Neuronal stem cell (in vitro differentiated cells): ENCODE measurements at regions not wholly inside any gene's neighbourhood (a gene's known extent, or its start where the extent isn't known, plus 50 kb on each side); places are given as distances from the start of the nearest gene placed in this dataset.
"Not testable (repeated sequence)": the region's sequence is repeated elsewhere in the genome, so short reads cannot be mapped to it uniquely, and the experiment has no call there.

Experiments
- DNase-seq: peaks from one replicate; pipeline ENCODE4 v3.0.0-alpha.2; 2013; ENCODE audit warnings: low spot score
- H2AFZ ChIP-seq: one replicate; pipeline ENCODE4 v1.6.1; 2013; ENCODE audit warnings: mild to moderate bottlenecking, low read length, inconsistent platforms
- H2AK5ac ChIP-seq: 2 replicates; pipeline ENCODE4 v1.6.1; 2013; ENCODE audit warnings: low read depth, mild to moderate bottlenecking, inconsistent platforms, low read length, moderate library complexity, mixed read lengths
- H2BK120ac ChIP-seq: 2 replicates; pipeline ENCODE4 v1.6.1; 2013; ENCODE audit warnings: low read depth, mild to moderate bottlenecking, inconsistent platforms, low read length, moderate library complexity, mixed read lengths
- H2BK12ac ChIP-seq: one replicate; pipeline ENCODE4 v1.6.1; 2013; ENCODE audit warnings: low read length, inconsistent platforms
- H2BK15ac ChIP-seq: 2 replicates; pipeline ENCODE4 v1.6.1; 2013; ENCODE audit warnings: mild to moderate bottlenecking, low read length, inconsistent platforms, mixed read lengths
- H2BK5ac ChIP-seq: one replicate; pipeline ENCODE4 v1.6.1; 2013; ENCODE audit warnings: inconsistent platforms, mild to moderate bottlenecking, low read length, moderate library complexity
- H3K14ac ChIP-seq: one replicate; pipeline ENCODE4 v1.6.1; 2013; ENCODE audit warnings: low read length, inconsistent platforms
- H3K18ac ChIP-seq: 2 replicates; pipeline ENCODE4 v1.6.1; 2013; ENCODE audit warnings: low read length, inconsistent platforms
- H3K23ac ChIP-seq: 2 replicates; pipeline ENCODE4 v1.6.1; 2013; ENCODE audit warnings: low read depth, mild to moderate bottlenecking, mixed read lengths, low read length, inconsistent platforms; ENCODE audit not compliant: poor library complexity
- H3K27ac ChIP-seq: replicated peaks from 3 replicates; pipeline ENCODE4 v1.5.1; 2013; ENCODE audit warnings: low read length, inconsistent platforms
- H3K27me3 ChIP-seq, 3 experiments: 2 replicates each; pipeline ENCODE4 v1.6.1; 2013; ENCODE audit warnings: low read length in 3 of 3, mild to moderate bottlenecking in 2 of 3, inconsistent platforms in 1 of 3, low read depth in 1 of 3, mixed read lengths in 1 of 3, moderate library complexity in 1 of 3; ENCODE audit not compliant: control insufficient read depth in 3 of 3, insufficient read depth in 3 of 3
- H3K36me3 ChIP-seq, 2 donors: replicated peaks in 1 of 2; 2 replicates each; pipeline ENCODE4 v1.6.1; 2013; ENCODE audit warnings: low read length in 2 of 2; ENCODE audit not compliant: control insufficient read depth in 2 of 2, insufficient read depth in 2 of 2
- H3K4ac ChIP-seq: 2 replicates; pipeline ENCODE4 v1.6.1; 2013; ENCODE audit warnings: inconsistent platforms, mild to moderate bottlenecking, low read length, moderate library complexity
- H3K4me1 ChIP-seq, 2 donors: 1 replicate in 1 of 2; 2 replicates in 1 of 2; pipeline ENCODE4 v1.6.1; 2013; ENCODE audit warnings: low read length in 2 of 2, low read depth in 1 of 2; ENCODE audit not compliant: control insufficient read depth in 2 of 2, insufficient read depth in 1 of 2
- H3K4me2 ChIP-seq: one replicate; pipeline ENCODE4 v1.6.1; 2013; ENCODE audit warnings: mild to moderate bottlenecking, low read length, inconsistent platforms; ENCODE audit not compliant: insufficient read depth, poor library complexity, severe bottlenecking
- H3K4me3 ChIP-seq, 2 donors: 2 replicates each; pipeline ENCODE4 v1.5.1; 2013; ENCODE audit warnings: low read length in 2 of 2, mild to moderate bottlenecking in 2 of 2, inconsistent platforms in 1 of 2, moderate library complexity in 1 of 2
- H3K79me1 ChIP-seq: one replicate; pipeline ENCODE4 v1.6.1; 2013; ENCODE audit warnings: low read depth, mild to moderate bottlenecking, inconsistent platforms, low read length, moderate library complexity
- H3K9ac ChIP-seq: one replicate; pipeline ENCODE4 v1.6.1; 2013; ENCODE audit warnings: mild to moderate bottlenecking, low read depth, low read length, inconsistent platforms; ENCODE audit not compliant: poor library complexity
- H3K9me3 ChIP-seq, 2 donors: replicated peaks in 1 of 2; 2 replicates each; pipeline versions ENCODE3 to v1.6.1; 2013; ENCODE audit warnings: low read length in 2 of 2, mild to moderate bottlenecking in 2 of 2, inconsistent platforms in 1 of 2, low read depth in 1 of 2, mixed read lengths in 1 of 2, moderate library complexity in 1 of 2; ENCODE audit not compliant: control insufficient read depth in 2 of 2, insufficient read depth in 1 of 2
- H4K8ac ChIP-seq: one replicate; pipeline ENCODE4 v1.6.1; 2013; ENCODE audit warnings: low read depth, mild to moderate bottlenecking, inconsistent platforms, low read length, moderate library complexity
- H4K91ac ChIP-seq: one replicate; pipeline ENCODE4 v1.6.1; 2013; ENCODE audit warnings: low read length, low read depth, mild to moderate bottlenecking, inconsistent platforms; ENCODE audit not compliant: poor library complexity
- WGBS, 2 donors: extraction: QIAGEN DNeasy Blood & Tissue Kit; methylation state at CpG; one replicate each; pipeline ENCODE4 v1.1.7; 2013; ENCODE audit warnings: missing lambda C conversion rate in 2 of 2, mixed read lengths in 1 of 2; ENCODE audit not compliant: insufficient read length in 2 of 2, insufficient replicate concordance in 1 of 2; ENCODE audit errors: extremely low coverage in 2 of 2; 5-methylcytosine and 5-hydroxymethylcytosine counted together

DNA sequence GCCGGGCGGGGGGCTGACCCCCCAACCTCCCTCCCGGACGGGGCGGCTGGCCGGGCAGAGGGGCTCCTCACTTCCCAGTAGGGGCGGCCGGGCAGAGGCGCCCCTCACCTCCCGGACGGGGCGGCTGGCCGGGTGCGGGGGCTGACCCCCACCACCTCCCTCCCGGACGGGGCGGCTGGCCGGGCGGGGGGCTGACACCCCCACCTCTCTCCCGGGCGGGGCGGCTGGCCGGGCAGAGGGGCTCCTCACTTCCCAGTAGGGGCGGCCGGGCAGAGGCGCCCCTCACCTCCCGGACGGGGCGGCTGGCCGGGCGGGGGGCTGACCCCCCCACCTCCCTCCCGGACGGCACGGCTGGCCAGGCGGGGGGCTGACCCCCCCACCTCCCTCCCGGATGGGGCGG, 66.8 kb upstream of the SLC35C1 start:
- not testable (repeated sequence) for H3K4ac ChIP-seq, H3K79me1 ChIP-seq, H4K91ac ChIP-seq, H2BK12ac ChIP-seq, H3K9me3 ChIP-seq, H4K8ac ChIP-seq, H2AK5ac ChIP-seq, H3K4me1 ChIP-seq, H2BK120ac ChIP-seq, DNase-seq, H3K9ac ChIP-seq, H2AFZ ChIP-seq, H3K36me3 ChIP-seq, H2BK5ac ChIP-seq, H3K23ac ChIP-seq, H3K27ac ChIP-seq, H3K18ac ChIP-seq, H3K4me2 ChIP-seq, H3K4me3 ChIP-seq, H3K14ac ChIP-seq, H3K27me3 ChIP-seq, H2BK15ac ChIP-seq
- WGBS, 2 donors: no CpG with 5 or more reads among the region's 37 CpGs

DNA sequence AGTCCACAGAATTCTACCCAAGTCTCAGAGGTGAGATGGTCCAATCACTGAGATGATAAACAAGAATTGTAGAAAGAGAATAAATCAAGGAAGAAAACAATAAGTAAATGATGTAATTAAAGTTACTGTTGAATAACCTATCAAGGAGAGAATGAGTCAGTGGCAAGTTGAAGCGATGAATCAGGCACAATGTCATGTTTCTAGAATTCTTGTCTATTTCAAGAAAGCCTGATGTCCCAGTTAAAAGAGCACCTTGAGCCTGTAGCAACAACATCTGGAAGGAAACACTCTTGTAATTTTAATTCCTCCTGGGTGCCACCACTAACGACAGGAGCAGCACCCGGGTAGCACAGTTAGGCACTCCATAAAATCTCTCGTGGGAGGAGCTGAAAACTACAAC, 67.9 kb upstream of the SLC35C1 start:
- no peak overlapping the region for H2BK5ac ChIP-seq
- no peak for DNase-seq
- no peak overlapping the region for H2BK12ac ChIP-seq
- H2AK5ac ChIP-seq: no peak overlapping the region
- H4K91ac ChIP-seq: no peak overlapping the region
- no peak overlapping the region for H3K27ac ChIP-seq
- H3K4me2 ChIP-seq: no peak overlapping the region
- H2BK15ac ChIP-seq: no peak overlapping the region
- H3K79me1 ChIP-seq: no peaks in the 10 kb centered on the region
- no peaks in the 10 kb centered on the region for H3K9me3 ChIP-seq
- no CpG with 5 or more reads among the region's 4 CpGs for WGBS, 2 donors
- H3K23ac ChIP-seq: no peak overlapping the region
- H3K18ac ChIP-seq: no peak overlapping the region
- no peak overlapping the region for H3K9ac ChIP-seq
- no peak overlapping the region for H4K8ac ChIP-seq
- no peak overlapping the region for H3K4ac ChIP-seq
- H3K36me3 ChIP-seq: no peaks in the 10 kb centered on the region
- no peak overlapping the region for H2AFZ ChIP-seq
- peaks cover 0 to 5% of the 10 kb centered on the region in 2 donors for H3K4me1 ChIP-seq
- H3K27me3 ChIP-seq: peaks cover 0 to 5% (median 1%) of the 10 kb centered on the region in 3 experiments
- no peak overlapping the region for H2BK120ac ChIP-seq
- no peak overlapping the region for H3K4me3 ChIP-seq
- H3K14ac ChIP-seq: no peak overlapping the region

DNA sequence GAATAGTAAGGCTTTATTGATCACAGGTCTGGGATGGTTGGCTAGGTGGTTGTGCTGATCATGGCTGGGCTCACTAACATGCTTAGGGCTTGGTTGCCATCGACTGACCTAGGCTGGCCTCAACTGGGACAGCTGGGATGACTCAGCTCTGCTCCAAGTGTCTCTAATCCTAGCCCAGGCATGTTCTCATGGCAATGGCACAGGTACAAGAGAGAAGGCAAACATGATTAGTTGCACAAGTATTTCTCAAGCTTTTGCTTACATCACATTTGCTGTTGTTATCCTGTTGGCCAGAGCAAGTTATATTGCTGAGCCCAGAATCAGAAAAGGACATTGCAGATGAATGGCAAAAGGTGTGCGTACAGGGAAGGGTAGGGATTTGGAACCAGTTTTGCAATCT, 68.5 kb upstream of the SLC35C1 start:
- no peak overlapping the region for H2BK120ac ChIP-seq
- no peak overlapping the region for H3K14ac ChIP-seq
- no CpG with 5 or more reads among the region's 2 CpGs for WGBS, 2 donors
- H3K4me1 ChIP-seq: peaks cover 0 to 5% of the 10 kb centered on the region in 2 donors
- H2AK5ac ChIP-seq: no peak overlapping the region
- H2AFZ ChIP-seq: no peak overlapping the region
- H2BK5ac ChIP-seq: no peak overlapping the region
- H3K79me1 ChIP-seq: no peaks in the 10 kb centered on the region
- H3K9me3 ChIP-seq: no peaks in the 10 kb centered on the region
- no peak overlapping the region for H3K27ac ChIP-seq
- H3K4ac ChIP-seq: no peak overlapping the region
- H3K27me3 ChIP-seq: peaks cover 0 to 5% (median 1%) of the 10 kb centered on the region in 3 experiments
- no peak overlapping the region for H3K9ac ChIP-seq
- H3K4me3 ChIP-seq: no peak overlapping the region
- H3K36me3 ChIP-seq: no peaks in the 10 kb centered on the region
- no peak overlapping the region for H2BK15ac ChIP-seq
- no peak overlapping the region for H2BK12ac ChIP-seq
- DNase-seq: no peak
- H3K4me2 ChIP-seq: no peak overlapping the region
- no peak overlapping the region for H3K18ac ChIP-seq
- H4K8ac ChIP-seq: no peak overlapping the region
- no peak overlapping the region for H4K91ac ChIP-seq
- H3K23ac ChIP-seq: no peak overlapping the region

DNA sequence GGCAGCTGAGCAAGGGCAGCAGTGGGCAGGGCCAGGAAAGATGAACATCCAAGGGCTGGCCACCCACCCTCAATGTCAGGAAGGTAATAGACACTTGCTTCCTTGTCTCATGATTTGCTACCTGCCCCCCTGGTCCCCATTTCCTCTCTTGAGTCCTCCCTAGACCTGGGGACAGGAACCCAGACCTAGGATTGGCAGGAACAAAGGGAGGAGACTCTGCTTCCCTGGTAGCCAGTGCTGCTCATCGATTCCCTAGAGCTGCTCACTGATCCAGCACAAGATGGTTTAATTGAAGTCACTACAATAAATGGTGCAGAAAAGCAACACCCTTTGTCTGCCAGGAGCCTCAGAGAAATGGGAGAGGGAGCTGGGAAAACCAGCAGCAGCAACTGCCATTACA, 67.8 kb upstream of the CHST1 start:
- H3K4me1 ChIP-seq: peaks cover 0 to 5% of the 10 kb centered on the region in 2 donors
- peaks cover 0 to 5% (median 1%) of the 10 kb centered on the region in 3 experiments for H3K27me3 ChIP-seq
- H2AFZ ChIP-seq: no peak overlapping the region
- H3K36me3 ChIP-seq: no peaks in the 10 kb centered on the region
- H4K8ac ChIP-seq: no peak overlapping the region
- H3K9me3 ChIP-seq: no peaks in the 10 kb centered on the region
- no peaks in the 10 kb centered on the region for H3K79me1 ChIP-seq
- no peak overlapping the region for H2BK5ac ChIP-seq
- H2BK12ac ChIP-seq: no peak overlapping the region
- H2AK5ac ChIP-seq: peak overlapping the region; percentile 11
- H4K91ac ChIP-seq: no peak overlapping the region
- H3K27ac ChIP-seq: no peak overlapping the region
- H3K14ac ChIP-seq: no peak overlapping the region
- H3K9ac ChIP-seq: no peak overlapping the region
- no CpG with 5 or more reads among the region's 1 CpG for WGBS, 2 donors
- H2BK120ac ChIP-seq: no peak overlapping the region
- H3K18ac ChIP-seq: no peak overlapping the region
- H2BK15ac ChIP-seq: no peak overlapping the region
- H3K23ac ChIP-seq: no peak overlapping the region
- DNase-seq: no peak
- H3K4me2 ChIP-seq: no peak overlapping the region
- H3K4me3 ChIP-seq: no peak overlapping the region
- no peak overlapping the region for H3K4ac ChIP-seq
